KMS-11 (cell line): ENCODE measurements at regions not wholly inside any gene's neighbourhood (a gene's known extent, or its start where the extent isn't known, plus 50 kb on each side); places are given as distances from the start of the nearest gene placed in this dataset.

ENCODE experiments used
- H2AFZ ChIP-seq: fragments of 200-600 bp; sonication (generic); 2 replicates; pipeline ENCODE4 v1.6.1; 2016; ENCODE audit warnings: antibody characterized with exemption, mixed run types, low read depth
- H3K27ac ChIP-seq: fragments of 200-600 bp; sonication (generic); 2 replicates; pipeline ENCODE4 v1.6.1; 2016; ENCODE audit warnings: mild to moderate bottlenecking, mixed run types
- H3K27me3 ChIP-seq: fragments of 200-600 bp; sonication (generic); 2 replicates; pipeline ENCODE4 v1.6.1; 2017; ENCODE audit warnings: mild to moderate bottlenecking, low read depth, mixed run types, moderate library complexity; ENCODE audit not compliant: insufficient read depth
- H3K36me3 ChIP-seq: fragments of 200-600 bp; sonication (generic); 2 replicates; pipeline ENCODE4 v1.6.1; 2017; ENCODE audit warnings: mild to moderate bottlenecking, mixed run types; ENCODE audit not compliant: insufficient read depth
- H3K4me1 ChIP-seq: fragments of 200-600 bp; sonication (generic); 2 replicates; pipeline ENCODE4 v1.6.1; 2016; ENCODE audit warnings: mild to moderate bottlenecking, low read depth, mixed run types; ENCODE audit not compliant: poor library complexity, severe bottlenecking
- H3K4me2 ChIP-seq: fragments of 200-600 bp; sonication (generic); 2 replicates; pipeline ENCODE4 v1.7.0; 2016; ENCODE audit warnings: mild to moderate bottlenecking, mixed run types
- H3K4me3 ChIP-seq: fragments of 200-600 bp; sonication (generic); IDR thresholded peaks from 2 replicates; pipeline ENCODE4 v1.6.1; 2017; ENCODE audit warnings: low read depth, low read length, mixed read lengths; ENCODE audit not compliant: insufficient read depth
- H3K79me2 ChIP-seq: fragments of 200-600 bp; sonication (generic); 2 replicates; pipeline ENCODE4 v1.6.1; 2016; ENCODE audit warnings: low read depth, mixed run types; ENCODE audit not compliant: insufficient read depth
- H3K9ac ChIP-seq: fragments of 200-600 bp; sonication (generic); 2 replicates; pipeline ENCODE4 v1.6.1; 2016; ENCODE audit warnings: mild to moderate bottlenecking, mixed run types
- H4K20me1 ChIP-seq: fragments of 200-600 bp; sonication (generic); 2 replicates; pipeline ENCODE4 v1.6.1; 2016; ENCODE audit warnings: mild to moderate bottlenecking, mixed run types; ENCODE audit not compliant: insufficient read depth
- CTCF ChIP-seq: fragments of 200-600 bp; sonication (generic); conservative IDR thresholded peaks from 2 replicates; pipeline ENCODE4 v1.6.1; 2017; ENCODE audit warnings: low read depth, mild to moderate bottlenecking, antibody characterized with exemption, low read length, moderate library complexity, mixed read lengths

- no peaks in the 10 kb centered on the region for H4K20me1 ChIP-seq
- no peaks in the 10 kb centered on the region for H3K27me3 ChIP-seq
- no peaks in the 10 kb centered on the region for H3K36me3 ChIP-seq
- H2AFZ ChIP-seq = no peak overlapping the region
- H3K4me1 ChIP-seq = peaks cover 16% of the 10 kb centered on the region
- no peaks in the 10 kb centered on the region for H3K79me2 ChIP-seq
- H3K9ac ChIP-seq = no peak overlapping the region
- H3K4me2 ChIP-seq = no peak overlapping the region
- H3K4me3 ChIP-seq = no peak overlapping the region
- no peak for TF ChIP-seq CTCF
- H3K27ac ChIP-seq = no peak overlapping the region
Observed at GRCh38 chr9:23006127-23006526, 559.5 kb downstream of the DMRTA1 start.

GRCh38 chr9:23011669-23012068, 565.0 kb downstream of the DMRTA1 start:
- H2AFZ ChIP-seq = no peak overlapping the region
- no peaks in the 10 kb centered on the region for H3K79me2 ChIP-seq
- H3K4me2 ChIP-seq = no peak overlapping the region
- no peaks in the 10 kb centered on the region for H3K27me3 ChIP-seq
- no peak overlapping the region for H3K27ac ChIP-seq
- no peak overlapping the region for H3K4me3 ChIP-seq
- TF ChIP-seq CTCF = no peak
- no peak overlapping the region for H3K9ac ChIP-seq
- H3K4me1 ChIP-seq = peaks cover 32% of the 10 kb centered on the region
- no peaks in the 10 kb centered on the region for H3K36me3 ChIP-seq
- no peaks in the 10 kb centered on the region for H4K20me1 ChIP-seq

- TF ChIP-seq CTCF = no peak
Observed at GRCh38 chr9:23015557-23015956, 568.9 kb downstream of the DMRTA1 start.

GRCh38 chr9:23036416-23036815, 589.8 kb downstream of the DMRTA1 start:
- H3K79me2 ChIP-seq = no peaks in the 10 kb centered on the region
- no peak overlapping the region for H3K27ac ChIP-seq
- no peak overlapping the region for H2AFZ ChIP-seq
- H3K36me3 ChIP-seq = no peaks in the 10 kb centered on the region
- no peak overlapping the region for H3K4me2 ChIP-seq
- no peaks in the 10 kb centered on the region for H3K27me3 ChIP-seq
- H3K4me1 ChIP-seq = no peaks in the 10 kb centered on the region
- H4K20me1 ChIP-seq = no peaks in the 10 kb centered on the region
- H3K4me3 ChIP-seq = no peak overlapping the region
- no peak overlapping the region for H3K9ac ChIP-seq
- no peak for TF ChIP-seq CTCF

More at GRCh38 chr9:23015557-23015956, 568.9 kb downstream of the DMRTA1 start:
- Histone ChIP-seq H3K79me2 (no peaks in the 10 kb centered on the region), H3K4me3 (no peak overlapping the region), H3K27me3 (no peaks in the 10 kb centered on the region), H3K36me3 (no peaks in the 10 kb centered on the region), H4K20me1 (no peaks in the 10 kb centered on the region), H3K4me2 (peak overlapping the region; percentile 40), H2AFZ (peak overlapping the region; percentile 38; the same call in 1 of the 2 replicates), H3K27ac (peak overlapping the region; percentile 65), H3K9ac (no peak overlapping the region), H3K4me1 (peaks cover 23% of the 10 kb centered on the region)
